K562 (cell line): ENCODE measurements at regions not wholly inside any gene's neighbourhood (a gene's known extent, or its start where the extent isn't known, plus 50 kb on each side); places are given as distances from the start of the nearest gene placed in this dataset.

ENCODE experiments used
- ATF7 ChIP-seq: fragments of 450-650 bp; IDR thresholded peaks from 2 replicates; pipeline ENCODE4 v1.7.1; 2014; ENCODE audit warnings: mild to moderate bottlenecking, moderate library complexity
- BCLAF1 ChIP-seq, 2 experiments: fragments of 450-650 bp in 1 of 2; IDR thresholded peaks; 2 replicates each; pipeline ENCODE4 v1.6.1; 2011 to 2017; ENCODE audit warnings: low read depth in 2 of 2, antibody characterized with exemption in 1 of 2, borderline replicate concordance in 1 of 2, low read length in 1 of 2, mild to moderate bottlenecking in 1 of 2, mixed read lengths in 1 of 2; ENCODE audit not compliant: control insufficient read depth in 1 of 2
- CREBBP ChIP-seq: IDR thresholded peaks from one replicate; pipeline ENCODE4 v1.6.1; 2012; ENCODE audit warnings: low read depth, mild to moderate bottlenecking, control low read depth, inconsistent platforms, low read length
- ETV1 ChIP-seq: fragments of 450-650 bp; conservative IDR thresholded peaks from 2 replicates; pipeline ENCODE4 v1.6.1; 2016; ENCODE audit warnings: missing genetic modification characterization, control low read depth, low read depth, missing compliant biosample characterization
- GATAD2B ChIP-seq: fragments of 450-650 bp; IDR thresholded peaks from 2 replicates; pipeline ENCODE4 v1.6.1; 2017; ENCODE audit warnings: mild to moderate bottlenecking, borderline replicate concordance
- KLF13 ChIP-seq: fragments of 450-650 bp; IDR thresholded peaks from 2 replicates; pipeline ENCODE4 v1.6.1; 2016; ENCODE audit warnings: missing genetic modification characterization, low read depth, mild to moderate bottlenecking, missing compliant biosample characterization, moderate library complexity, borderline replicate concordance
- MIER1 ChIP-seq: fragments of 450-650 bp; IDR thresholded peaks from 2 replicates; pipeline ENCODE4 v1.6.1; 2016; ENCODE audit warnings: antibody characterized with exemption, mild to moderate bottlenecking, low read depth
- SMARCA4 ChIP-seq: fragments of 450-650 bp; IDR thresholded peaks from 2 replicates; pipeline ENCODE4 v1.6.1; 2016
- TAL1 ChIP-seq: fragments of 450-650 bp; IDR thresholded peaks from 2 replicates; pipeline ENCODE4 v1.6.1; 2016; ENCODE audit warnings: mild to moderate bottlenecking
- ZBTB40 ChIP-seq, 2 experiments: fragments of 450-650 bp in 1 of 2; sonication (generic) in 1 of 2; formaldehyde crosslinking in 1 of 2; IDR thresholded peaks; 2 replicates each; pipeline versions ENCODE4 v1.7.1 to v1.9.0; 2016 to 2022; ENCODE audit warnings: inconsistent platforms in 1 of 2, mild to moderate bottlenecking in 1 of 2, missing genetic modification reagents in 1 of 2
- ZC3H4 ChIP-seq: sonication (generic); formaldehyde crosslinking; IDR thresholded peaks from 2 replicates; pipeline ENCODE4 v1.9.0; 2021; ENCODE audit warnings: missing genetic modification reagents, borderline replicate concordance
- ZNF316 ChIP-seq: fragments of 450-650 bp; IDR thresholded peaks from 2 replicates; pipeline ENCODE4 v1.6.1; 2016
- ZNF77 ChIP-seq: fragments of 250-450 bp; sonication (Bioruptor Pico); IDR thresholded peaks from 2 replicates; pipeline ENCODE4 v1.5.0; 2020
- ZSCAN32 ChIP-seq: fragments of 450-650 bp; formaldehyde crosslinking; IDR thresholded peaks from 2 replicates; pipeline ENCODE4 v1.4.0; 2020; ENCODE audit warnings: mild to moderate bottlenecking, moderate library complexity

- TF ChIP-seq ZSCAN32 (CRISPR knock-in tag) (no peak), BCLAF1 (IDR thresholded peaks at IDR 0.05; ENCODE audit: borderline replicate concordance in 1 of 2, control insufficient read depth in 1 of 2, low read depth in 2 of 2, low read length in 1 of 2) (0 out of 4 replicates have a peak, but pooled peaks of 1 of the 2 experiments have one; percentile 76), ETV1 (tag) (peak; percentile 27), TAL1 (no peak; the same call in 1 of the 2 replicates), ZC3H4 (CRISPR knock-in tag) (no peak), GATAD2B (peak; percentile 38; the same call in 1 of the 2 replicates), SMARCA4 (no peak), MIER1 (no peak), ZBTB40 (IDR thresholded peaks at IDR 0.05) (peak; percentile 58), ZBTB40 (CRISPR knock-in tag; IDR thresholded peaks at IDR 0.05) (no peak), ZNF316 (no peak), KLF13 (tag) (0 out of 2 replicates have a peak, but pooled peaks have one; percentile 38), ZNF77 (CRISPR knock-in tag) (no peak), CREBBP (no peak), ATF7 (peak; percentile 64)
These were observed 53.5 kb upstream of the BTN3A2 start (continued) for GRCh38 chr6:26311385-26312095.
